ENCODE measurements at regions not wholly inside any gene's neighbourhood (a gene's known extent, or its start where the extent isn't known, plus 50 kb on each side); places are given as distances from the start of the nearest gene placed in this dataset.
A peak's percentile ranks its signal among the peaks of the same experiment; 100 is the strongest.

DNA sequence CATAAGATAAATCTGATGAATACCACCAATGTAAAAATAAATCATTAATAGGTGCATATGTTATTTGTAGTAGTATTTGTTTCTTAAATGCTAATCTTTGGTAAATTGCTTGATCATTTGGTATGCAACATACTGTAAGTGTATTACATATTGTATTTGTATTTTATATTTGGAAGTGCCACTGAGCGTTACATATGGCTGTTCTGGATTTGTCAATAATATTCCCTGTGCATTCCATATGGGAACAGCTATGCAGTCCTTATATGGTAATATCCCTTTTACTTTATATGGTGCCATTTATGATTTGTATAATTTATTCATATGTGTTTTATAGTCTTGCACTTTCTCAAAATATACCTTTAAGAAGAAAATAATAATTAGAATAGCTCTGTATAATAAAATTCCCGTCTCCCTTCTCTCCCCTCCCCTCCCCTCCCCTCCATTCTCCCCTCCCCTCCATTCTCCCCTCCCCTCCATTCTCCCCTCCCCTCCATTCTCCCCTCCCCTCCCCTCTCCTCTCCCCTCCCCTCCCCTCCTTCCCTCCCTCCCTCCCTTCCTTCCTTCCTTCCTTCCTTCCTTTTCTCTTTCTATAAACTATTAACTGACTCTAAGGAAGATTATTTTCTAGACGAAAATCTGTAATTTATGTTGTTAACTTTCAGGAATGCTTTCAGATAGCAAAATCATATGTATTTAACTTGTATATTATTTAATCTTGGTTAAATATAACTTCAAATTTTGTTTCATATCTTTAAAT lies 241.4 kb downstream of the CSNK1G3 start (continued):
- TF ChIP-seq, protein P1, sequence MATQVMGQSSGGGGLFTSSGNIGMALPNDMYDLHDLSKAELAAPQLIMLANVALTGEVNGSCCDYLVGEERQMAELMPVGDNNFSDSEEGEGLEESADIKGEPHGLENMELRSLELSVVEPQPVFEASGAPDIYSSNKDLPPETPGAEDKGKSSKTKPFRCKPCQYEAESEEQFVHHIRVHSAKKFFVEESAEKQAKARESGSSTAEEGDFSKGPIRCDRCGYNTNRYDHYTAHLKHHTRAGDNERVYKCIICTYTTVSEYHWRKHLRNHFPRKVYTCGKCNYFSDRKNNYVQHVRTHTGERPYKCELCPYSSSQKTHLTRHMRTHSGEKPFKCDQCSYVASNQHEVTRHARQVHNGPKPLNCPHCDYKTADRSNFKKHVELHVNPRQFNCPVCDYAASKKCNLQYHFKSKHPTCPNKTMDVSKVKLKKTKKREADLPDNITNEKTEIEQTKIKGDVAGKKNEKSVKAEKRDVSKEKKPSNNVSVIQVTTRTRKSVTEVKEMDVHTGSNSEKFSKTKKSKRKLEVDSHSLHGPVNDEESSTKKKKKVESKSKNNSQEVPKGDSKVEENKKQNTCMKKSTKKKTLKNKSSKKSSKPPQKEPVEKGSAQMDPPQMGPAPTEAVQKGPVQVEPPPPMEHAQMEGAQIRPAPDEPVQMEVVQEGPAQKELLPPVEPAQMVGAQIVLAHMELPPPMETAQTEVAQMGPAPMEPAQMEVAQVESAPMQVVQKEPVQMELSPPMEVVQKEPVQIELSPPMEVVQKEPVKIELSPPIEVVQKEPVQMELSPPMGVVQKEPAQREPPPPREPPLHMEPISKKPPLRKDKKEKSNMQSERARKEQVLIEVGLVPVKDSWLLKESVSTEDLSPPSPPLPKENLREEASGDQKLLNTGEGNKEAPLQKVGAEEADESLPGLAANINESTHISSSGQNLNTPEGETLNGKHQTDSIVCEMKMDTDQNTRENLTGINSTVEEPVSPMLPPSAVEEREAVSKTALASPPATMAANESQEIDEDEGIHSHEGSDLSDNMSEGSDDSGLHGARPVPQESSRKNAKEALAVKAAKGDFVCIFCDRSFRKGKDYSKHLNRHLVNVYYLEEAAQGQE (IDR thresholded peaks at IDR 0.05; ENCODE audit: low read depth, low read length) = no peak
- TF ChIP-seq RFX5 (IDR thresholded peaks at IDR 0.05; ENCODE audit: low read length) (no peak), RXRA (IDR thresholded peaks at IDR 0.05; ENCODE audit: borderline replicate concordance, low read depth) (no peak), SIN3A (IDR thresholded peaks at IDR 0.05; ENCODE audit: borderline replicate concordance, low read depth, low read length) (no peak)
- TF ChIP-seq, protein P2, sequence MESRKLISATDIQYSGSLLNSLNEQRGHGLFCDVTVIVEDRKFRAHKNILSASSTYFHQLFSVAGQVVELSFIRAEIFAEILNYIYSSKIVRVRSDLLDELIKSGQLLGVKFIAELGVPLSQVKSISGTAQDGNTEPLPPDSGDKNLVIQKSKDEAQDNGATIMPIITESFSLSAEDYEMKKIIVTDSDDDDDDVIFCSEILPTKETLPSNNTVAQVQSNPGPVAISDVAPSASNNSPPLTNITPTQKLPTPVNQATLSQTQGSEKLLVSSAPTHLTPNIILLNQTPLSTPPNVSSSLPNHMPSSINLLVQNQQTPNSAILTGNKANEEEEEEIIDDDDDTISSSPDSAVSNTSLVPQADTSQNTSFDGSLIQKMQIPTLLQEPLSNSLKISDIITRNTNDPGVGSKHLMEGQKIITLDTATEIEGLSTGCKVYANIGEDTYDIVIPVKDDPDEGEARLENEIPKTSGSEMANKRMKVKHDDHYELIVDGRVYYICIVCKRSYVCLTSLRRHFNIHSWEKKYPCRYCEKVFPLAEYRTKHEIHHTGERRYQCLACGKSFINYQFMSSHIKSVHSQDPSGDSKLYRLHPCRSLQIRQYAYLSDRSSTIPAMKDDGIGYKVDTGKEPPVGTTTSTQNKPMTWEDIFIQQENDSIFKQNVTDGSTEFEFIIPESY (IDR thresholded peaks at IDR 0.05; ENCODE audit: borderline replicate concordance, low read depth) = no peak

DNA sequence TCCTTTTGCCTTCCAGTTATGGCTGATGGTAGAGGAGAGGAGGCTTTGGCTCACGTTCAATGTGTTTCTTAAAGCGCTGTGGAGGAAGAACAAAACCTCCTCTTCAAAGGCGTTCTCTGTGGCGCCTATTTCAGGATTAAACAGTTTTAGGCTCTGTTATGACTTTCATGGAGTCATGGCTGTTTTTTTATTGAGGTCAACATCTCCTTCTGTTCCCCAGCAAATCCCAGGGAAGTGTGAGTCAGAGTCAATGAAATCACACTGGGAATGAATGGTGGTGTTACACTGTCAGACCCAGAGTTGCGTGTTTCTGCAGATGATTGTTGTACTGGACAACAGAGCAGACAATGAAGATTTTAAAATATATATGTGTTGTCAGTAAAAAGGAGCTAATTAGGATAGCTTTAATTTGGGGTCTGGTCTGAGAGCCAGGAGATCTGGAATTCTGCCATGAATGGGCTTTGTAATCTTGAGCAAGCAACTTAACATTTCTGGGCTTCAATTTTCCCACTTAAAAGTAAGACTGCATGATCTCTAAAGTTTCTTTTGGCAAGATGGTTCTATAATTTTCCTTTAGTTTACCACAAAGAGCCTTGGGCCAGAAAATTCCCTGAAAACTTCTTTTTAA lies 240.7 kb downstream of the CSNK1G3 start:
- Histone ChIP-seq H3K9me3 (no peaks in the 10 kb centered on the region), H3K36me3 (replicated peaks in 1 of 2; ENCODE audit: control insufficient read depth in 1 of 2, insufficient read depth in 2 of 2, low read length in 1 of 2) (no peaks in the 10 kb centered on the region), H3K27ac (ENCODE audit: low read depth in 2 of 2, low read length in 1 of 2) (peak overlapping the region; percentile 34 to 71), H3K4me1 (ENCODE audit: control insufficient read depth in 1 of 2, insufficient read depth in 2 of 2, low read depth in 1 of 2, low read length in 1 of 2) (peaks cover 27 to 43% of the 10 kb centered on the region in 2 experiments), H4K20me1 (ENCODE audit: insufficient read depth) (no peaks in the 10 kb centered on the region), H2AFZ (ENCODE audit: low read depth) (peak overlapping the region; percentile 57; the same call in 1 of the 2 replicates), H3F3A (replicated peaks; ENCODE audit: insufficient read depth) (peaks cover 48% of the 10 kb centered on the region), H3K27me3 (ENCODE audit: insufficient read depth) (no peaks in the 10 kb centered on the region), H3K4me2 (no peak overlapping the region), H3K9me2 (no peaks in the 10 kb centered on the region), H3K4me3 (ENCODE audit: low read depth in 2 of 2, low read length in 1 of 2) (no peak overlapping the region), H3K79me2 (ENCODE audit: insufficient read depth) (no peaks in the 10 kb centered on the region), H3K9ac (0 out of 2 replicates have a peak overlapping the region, but pooled peaks have one; percentile 4)
- ChIA-PET CTCF (no interaction called here), POLR2A (no interaction called here)
- WGBS (ENCODE audit: low lambda C conversion rate) = 85% methylated on average over 5 of the region's 5 CpGs
- no peak for DNase-seq
- TF ChIP-seq NRF1 (IDR thresholded peaks at IDR 0.05; ENCODE audit: low read depth, low read length) = no peak
- TF ChIP-seq, protein P1 (IDR thresholded peaks at IDR 0.05; ENCODE audit: low read depth, low read length) = no peak
- no peak for TF ChIP-seq RFX5 (IDR thresholded peaks at IDR 0.05; ENCODE audit: low read length)
- no peak for TF ChIP-seq POLR2AphosphoS5 (IDR thresholded peaks at IDR 0.05; ENCODE audit: low read depth, low read length)
- TF ChIP-seq, protein P3, sequence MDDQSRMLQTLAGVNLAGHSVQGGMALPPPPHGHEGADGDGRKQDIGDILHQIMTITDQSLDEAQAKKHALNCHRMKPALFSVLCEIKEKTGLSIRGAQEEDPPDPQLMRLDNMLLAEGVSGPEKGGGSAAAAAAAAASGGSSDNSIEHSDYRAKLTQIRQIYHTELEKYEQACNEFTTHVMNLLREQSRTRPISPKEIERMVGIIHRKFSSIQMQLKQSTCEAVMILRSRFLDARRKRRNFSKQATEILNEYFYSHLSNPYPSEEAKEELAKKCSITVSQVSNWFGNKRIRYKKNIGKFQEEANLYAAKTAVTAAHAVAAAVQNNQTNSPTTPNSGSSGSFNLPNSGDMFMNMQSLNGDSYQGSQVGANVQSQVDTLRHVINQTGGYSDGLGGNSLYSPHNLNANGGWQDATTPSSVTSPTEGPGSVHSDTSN (IDR thresholded peaks at IDR 0.05) = peak; percentile 18; the same call in 1 of the 2 replicates
- TF ChIP-seq EP300 (IDR thresholded peaks at IDR 0.05; ENCODE audit: borderline replicate concordance in 1 of 2, low read depth in 1 of 2, low read length in 1 of 2) = peak in 1 of 2 experiments; percentile 19; a peak in 1 of 4 replicates
- TF ChIP-seq, protein P2 (IDR thresholded peaks at IDR 0.05; ENCODE audit: borderline replicate concordance, low read depth) = no peak
- peak; percentile 42; the same call in 1 of the 2 replicates for TF ChIP-seq JUND (IDR thresholded peaks at IDR 0.05)
- no peak for TF ChIP-seq SIN3A (IDR thresholded peaks at IDR 0.05; ENCODE audit: borderline replicate concordance, low read depth, low read length)
- peak; percentile 60; the same call in 1 of the 2 replicates for TF ChIP-seq FOSL2 (IDR thresholded peaks at IDR 0.05; ENCODE audit: borderline replicate concordance, low read depth)
- TF ChIP-seq NFIC (IDR thresholded peaks at IDR 0.05; ENCODE audit: borderline replicate concordance) = 0 out of 2 replicates have a peak, but pooled peaks have one; percentile 11
- peak; percentile 54 for TF ChIP-seq TCF12 (IDR thresholded peaks at IDR 0.05)
- TF ChIP-seq GATA2 (CRISPR knock-in tag; IDR thresholded peaks at IDR 0.05) = no peak

All from SK-N-SH (cell line).